Renal cortical epithelial cell (primary cell): ENCODE measurements at regions not wholly inside any gene's neighbourhood (a gene's known extent, or its start where the extent isn't known, plus 50 kb on each side); places are given as distances from the start of the nearest gene placed in this dataset.
"Not testable (repeated sequence)": the region's sequence is repeated elsewhere in the genome, so short reads cannot be mapped to it uniquely, and the experiment has no call there.

ENCODE experiments used
- DNase-seq: peaks from one replicate; pipeline ENCODE4 v3.0.0-alpha.2; 2011; ENCODE audit warnings: low read depth

- no peak for DNase-seq
Observed at GRCh38 chr10:30763918-30764317, 134.4 kb upstream of the LYZL2 start.

GRCh38 chr10:30762620-30763019 lies 133.1 kb upstream of the LYZL2 start:
- DNase-seq: no peak

GRCh38 chr10:30759423-30759822 lies 129.9 kb upstream of the LYZL2 start:
- DNase-seq: peak; percentile 53

- DNase-seq: no peak
Observed at GRCh38 chr10:30758338-30758737, 128.8 kb upstream of the LYZL2 start.

- no peak for DNase-seq
Observed at GRCh38 chr10:30756896-30757295, 127.3 kb upstream of the LYZL2 start.

- peak; percentile 72 for DNase-seq
Observed at GRCh38 chr10:30756151-30756550, 126.6 kb upstream of the LYZL2 start.

GRCh38 chr10:30755441-30755953 lies 125.9 kb upstream of the LYZL2 start:
- DNase-seq: no peak

GRCh38 chr10:30752481-30752881 lies 122.9 kb upstream of the LYZL2 start:
- no peak for DNase-seq

GRCh38 chr10:30751678-30752331 lies 122.3 kb upstream of the LYZL2 start:
- DNase-seq: no peak

GRCh38 chr10:30750971-30751677 lies 121.6 kb upstream of the LYZL2 start:
- DNase-seq: no peak

GRCh38 chr10:30749385-30749784 lies 119.8 kb upstream of the LYZL2 start:
- DNase-seq: no peak

- no peak for DNase-seq
Observed at GRCh38 chr10:30748152-30748973, 118.8 kb upstream of the LYZL2 start.

GRCh38 chr10:30747633-30748032 lies 118.1 kb upstream of the LYZL2 start:
- peak; percentile 35 for DNase-seq

GRCh38 chr10:30745953-30746352 lies 116.4 kb upstream of the LYZL2 start:
- no peak for DNase-seq

- no peak for DNase-seq
Observed at GRCh38 chr10:30744106-30744505, 114.6 kb upstream of the LYZL2 start.

- no peak for DNase-seq
Observed at GRCh38 chr10:30743586-30743985, 114.0 kb upstream of the LYZL2 start.

GRCh38 chr10:30742471-30742870 lies 112.9 kb upstream of the LYZL2 start:
- no peak for DNase-seq

- DNase-seq: not testable (repeated sequence)
Observed at GRCh38 chr10:30740774-30741173, 111.2 kb upstream of the LYZL2 start.

GRCh38 chr10:30738416-30738815 lies 108.9 kb upstream of the LYZL2 start:
- no peak for DNase-seq

GRCh38 chr10:30737931-30738391 lies 108.4 kb upstream of the LYZL2 start:
- no peak for DNase-seq

- peak; percentile 100 for DNase-seq
Observed at GRCh38 chr10:30736685-30737232, 107.2 kb upstream of the LYZL2 start.

- DNase-seq: no peak
Observed at GRCh38 chr10:30734901-30735300, 105.3 kb upstream of the LYZL2 start.
